Globus pallidus (tissue), 1 donor: ENCODE measurements at regions not wholly inside any gene's neighbourhood (a gene's known extent, or its start where the extent isn't known, plus 50 kb on each side); places are given as distances from the start of the nearest gene placed in this dataset.
"Not testable (repeated sequence)": the region's sequence is repeated elsewhere in the genome, so short reads cannot be mapped to it uniquely, and the experiment has no call there.

Experiments
- DNase-seq: peaks from one replicate; pipeline ENCODE4 v3.0.0-alpha.2; 2015; ENCODE audit warnings: low spot score

DNA sequence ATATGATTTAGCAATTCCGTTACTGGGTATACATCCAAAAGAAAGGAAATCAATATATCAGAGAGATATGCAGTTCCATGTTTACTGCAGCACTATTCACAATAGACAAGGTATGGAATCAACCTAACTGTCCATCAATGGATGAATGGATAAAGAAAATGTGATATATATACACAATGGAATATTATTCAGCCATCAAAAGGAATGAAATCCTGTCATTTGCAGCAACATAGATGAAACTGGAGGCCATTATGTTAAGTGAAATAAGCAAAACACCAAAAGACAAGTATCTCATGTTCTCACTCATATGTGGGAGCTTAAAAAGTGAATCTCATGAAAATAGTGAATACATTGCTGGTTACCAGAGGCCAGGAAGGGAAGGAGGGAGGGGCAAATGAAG is 390.8 kb downstream of the ZFHX3 start:
- no peak for DNase-seq

DNA sequence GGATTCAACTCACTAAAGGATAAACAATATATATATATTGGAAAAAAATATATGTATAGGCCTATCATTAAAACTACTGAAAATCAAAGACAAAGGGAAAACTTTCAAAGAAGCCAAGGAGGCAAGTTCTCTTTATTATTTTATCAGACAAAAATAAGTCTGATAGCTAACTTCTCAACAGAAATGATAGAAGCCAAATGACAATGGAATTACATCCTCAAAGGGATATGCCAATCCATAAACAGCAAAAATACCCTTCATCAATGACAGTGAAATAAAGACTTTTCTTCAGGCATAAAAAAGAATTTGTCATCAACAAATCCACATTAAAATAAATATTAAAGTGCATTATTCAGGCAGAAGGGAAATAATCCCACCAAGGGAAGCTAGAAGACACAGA is 393.4 kb downstream of the ZFHX3 start:
- DNase-seq, result no peak

DNA sequence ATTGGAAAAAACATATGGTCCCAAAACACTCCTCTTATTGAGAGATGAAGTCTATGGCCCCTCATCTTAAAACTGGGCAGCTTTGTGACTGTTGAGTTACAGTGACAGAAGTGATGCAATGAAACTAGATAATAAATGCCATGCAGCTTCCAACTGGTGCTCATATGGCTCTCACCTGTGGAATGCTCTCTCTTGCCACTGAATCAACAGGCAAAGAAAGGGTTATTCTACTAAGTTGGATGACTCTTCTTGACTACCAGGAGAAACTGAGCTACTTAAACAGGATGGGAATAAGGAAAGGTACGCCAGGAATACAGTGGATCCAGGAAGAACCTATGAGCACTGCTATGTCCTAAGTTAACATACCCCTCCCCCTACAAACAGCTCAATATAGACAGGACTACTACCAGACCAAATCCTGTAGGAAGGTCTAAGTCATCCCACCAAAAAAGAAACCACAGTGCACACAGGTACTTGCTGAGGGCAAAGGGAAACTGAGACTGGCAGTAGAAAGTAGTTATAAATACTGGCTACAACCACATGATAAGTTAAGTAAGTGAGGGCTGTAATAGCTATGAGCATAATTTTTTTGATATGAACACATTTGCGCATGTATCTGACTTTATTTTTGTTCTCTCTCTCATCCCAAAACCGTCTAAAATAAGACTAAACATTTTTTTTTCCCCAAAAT is 398.5 kb downstream of the ZFHX3 start:
- no peak for DNase-seq

DNA sequence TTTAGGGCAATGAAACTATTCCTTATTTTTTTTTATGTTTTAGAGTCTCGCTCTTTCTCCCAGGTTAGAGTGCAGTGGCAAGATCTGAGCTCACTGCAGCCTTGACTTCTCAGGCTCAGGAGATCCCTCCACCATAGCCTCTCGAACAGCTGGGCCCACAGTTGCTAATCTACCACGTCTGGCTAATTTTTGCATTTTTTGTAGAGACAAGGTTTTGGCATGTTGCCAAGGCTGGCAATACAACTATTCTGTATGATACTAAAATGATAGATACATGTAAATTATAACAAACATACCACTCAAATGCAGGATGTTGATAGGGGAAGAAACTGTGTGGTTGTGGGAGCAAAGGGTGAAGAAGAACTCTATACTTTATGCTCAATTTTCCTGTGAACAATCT is 401.3 kb downstream of the ZFHX3 start:
- DNase-seq, result no peak

DNA sequence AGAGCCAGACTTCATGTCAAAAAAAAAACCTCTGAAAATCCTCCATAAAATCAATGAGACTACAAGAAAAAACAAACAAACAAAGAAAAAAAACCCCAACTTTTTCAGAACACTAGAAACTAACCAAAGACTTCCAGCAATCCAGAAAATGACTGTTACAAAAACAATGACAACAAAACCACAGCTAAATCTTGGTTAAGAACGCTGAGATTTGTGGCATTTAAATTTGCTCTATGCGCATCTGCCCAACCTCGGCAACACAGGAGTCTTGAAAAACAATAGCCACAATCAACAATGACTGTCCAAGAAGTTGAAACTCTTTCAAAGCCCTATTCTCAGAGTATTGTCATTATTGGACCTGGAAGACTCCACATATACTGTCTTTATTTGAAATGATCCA is 402.4 kb downstream of the ZFHX3 start:
- no peak for DNase-seq

DNA sequence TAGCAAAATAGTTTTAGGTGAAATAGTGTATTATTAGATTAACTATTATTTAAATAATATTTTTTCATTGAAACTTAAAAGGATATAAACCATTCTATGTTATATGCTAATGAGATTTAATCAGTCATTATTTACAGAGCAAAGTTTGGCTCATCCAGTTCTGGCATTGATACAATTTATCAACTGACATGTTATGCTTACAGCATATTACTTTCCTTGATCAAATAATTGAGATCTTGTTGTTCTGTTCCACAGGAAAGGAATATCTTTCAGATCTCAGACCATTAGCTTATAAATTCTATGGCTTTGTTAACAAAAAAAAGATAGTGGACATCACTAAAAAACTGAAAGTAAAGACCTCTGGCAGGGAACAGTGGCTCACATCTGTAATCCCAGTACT is 403.0 kb downstream of the ZFHX3 start:
- DNase-seq, result no peak

DNA sequence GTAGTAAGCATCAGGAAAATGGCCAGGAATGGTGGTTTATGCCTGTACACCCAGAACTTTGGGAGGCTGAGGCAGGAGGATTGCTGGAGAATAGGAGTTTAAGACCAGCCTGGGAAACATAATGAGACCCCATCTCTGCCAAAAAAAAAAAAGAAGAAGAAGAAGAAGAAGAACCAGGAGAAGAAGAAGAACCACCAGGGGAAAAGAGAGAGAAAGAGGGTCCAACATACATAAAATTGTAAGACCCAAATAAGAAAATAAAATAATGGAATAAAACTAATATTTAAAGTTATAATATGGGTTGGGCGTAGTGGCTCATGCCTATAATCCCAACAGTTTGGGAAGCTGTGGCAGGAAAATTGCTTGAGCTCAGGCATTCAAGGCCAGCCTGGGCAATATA is 408.4 kb downstream of the ZFHX3 start:
- DNase-seq, result no peak

DNA sequence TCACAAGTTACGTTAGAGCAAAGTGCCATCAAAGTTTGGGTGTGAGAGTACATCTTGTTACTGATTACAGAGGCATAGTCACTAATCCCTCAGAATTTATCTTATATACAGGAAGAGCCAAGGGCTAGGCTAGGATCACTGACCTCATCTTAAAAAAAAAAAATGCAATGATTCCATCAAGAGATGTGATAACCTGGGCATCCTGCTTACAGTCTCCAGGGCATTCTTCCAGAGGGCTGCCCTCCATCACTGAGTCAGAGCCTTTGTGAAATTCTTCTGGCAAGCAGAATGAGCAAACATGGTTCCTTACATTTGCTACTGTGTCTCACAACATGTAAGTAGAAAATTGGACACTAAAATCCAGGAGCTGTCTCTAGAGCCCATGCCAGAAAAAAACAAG is 410.6 kb downstream of the ZFHX3 start:
- DNase-seq, result no peak

DNA sequence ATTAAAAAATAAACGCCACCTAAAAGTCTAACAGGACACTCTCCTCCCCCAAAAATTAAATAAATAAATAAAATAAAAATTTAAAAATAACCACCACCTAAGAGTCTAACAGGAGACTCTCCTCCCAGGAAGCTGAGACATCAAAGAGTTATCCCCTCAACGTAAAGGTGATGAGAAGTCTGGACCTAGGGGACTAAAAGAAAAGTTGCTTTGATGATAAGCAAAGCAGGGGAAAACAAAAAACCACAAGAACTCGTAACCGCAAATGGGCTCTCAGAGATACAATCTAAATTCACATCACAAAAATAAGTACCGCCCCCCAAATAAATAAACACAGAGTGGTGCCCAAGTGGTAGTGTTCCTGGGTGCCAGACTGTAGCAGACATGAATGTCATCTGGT is 412.2 kb downstream of the ZFHX3 start:
- DNase-seq, result no peak

DNA sequence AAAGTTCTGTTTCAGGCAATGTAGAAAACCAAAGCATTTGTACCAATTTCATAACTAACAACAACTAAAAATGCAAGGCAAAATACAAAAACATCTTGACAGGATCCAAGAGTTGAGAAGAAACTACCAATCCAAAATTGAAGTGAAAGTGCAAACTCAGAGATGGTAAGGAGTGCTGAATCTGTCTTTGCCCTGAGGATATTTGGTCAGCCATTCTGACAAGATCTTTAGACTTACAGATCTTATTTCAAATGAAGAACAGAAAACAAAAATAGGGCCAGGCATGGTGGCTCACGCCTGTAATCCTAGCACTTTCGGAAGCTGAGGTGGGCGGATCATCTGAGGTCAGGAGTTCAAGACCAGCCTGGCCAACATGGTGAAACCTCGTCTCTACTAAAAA is 412.8 kb downstream of the ZFHX3 start:
- no peak for DNase-seq

DNA sequence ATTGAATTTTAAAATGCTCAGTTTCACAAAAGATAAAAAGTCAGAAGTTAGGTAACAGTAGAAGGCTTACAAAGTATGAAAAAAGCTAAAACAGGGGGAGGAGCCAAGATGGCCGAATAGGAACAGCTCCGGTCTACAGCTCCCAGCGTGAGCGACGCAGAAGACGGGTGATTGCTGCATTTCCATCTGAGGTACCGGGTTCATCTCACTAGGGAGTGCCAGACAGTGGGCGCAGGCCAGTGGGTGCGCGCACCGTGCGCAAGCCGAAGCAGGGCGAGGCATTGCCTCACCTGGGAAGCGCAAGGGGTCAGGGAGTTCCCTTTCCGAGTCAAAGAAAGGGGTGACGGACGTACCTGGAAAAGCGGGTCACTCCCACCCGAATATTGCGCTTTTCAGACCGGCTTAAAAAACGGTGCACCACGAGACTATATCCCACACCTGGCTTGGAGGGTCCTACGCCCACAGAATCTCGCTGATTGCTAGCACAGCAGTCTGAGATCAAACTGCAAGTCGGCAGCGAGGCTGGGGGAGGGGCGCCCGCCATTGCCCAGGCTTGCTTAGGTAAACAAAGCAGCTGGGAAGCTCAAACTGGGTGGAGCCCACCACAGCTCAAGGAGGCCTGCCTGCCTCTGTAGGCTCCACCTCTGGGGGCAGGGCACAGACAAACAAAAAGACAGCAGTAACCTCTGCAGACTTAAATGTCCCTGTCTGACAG is 420.6 kb downstream of the ZFHX3 start:
- DNase-seq, result not testable (repeated sequence)

DNA sequence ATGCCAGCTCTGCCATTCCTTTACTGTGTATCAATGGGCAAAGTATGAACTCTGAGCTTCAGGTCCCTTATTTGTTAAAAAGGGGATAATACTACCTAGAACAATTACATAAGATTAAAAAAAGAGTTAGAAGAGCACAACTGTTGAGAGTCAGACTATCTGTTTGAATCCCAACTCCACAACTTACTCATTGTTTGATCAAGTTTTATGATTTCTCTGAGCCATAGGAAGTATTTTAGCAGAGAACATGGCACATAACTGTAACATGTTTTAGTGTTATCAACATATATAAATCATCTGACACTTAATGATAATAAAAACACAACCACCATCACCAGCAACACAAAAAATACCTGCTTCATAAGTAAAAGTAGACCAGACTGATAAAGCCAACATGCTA is 421.3 kb downstream of the ZFHX3 start:
- DNase-seq, result no peak

DNA sequence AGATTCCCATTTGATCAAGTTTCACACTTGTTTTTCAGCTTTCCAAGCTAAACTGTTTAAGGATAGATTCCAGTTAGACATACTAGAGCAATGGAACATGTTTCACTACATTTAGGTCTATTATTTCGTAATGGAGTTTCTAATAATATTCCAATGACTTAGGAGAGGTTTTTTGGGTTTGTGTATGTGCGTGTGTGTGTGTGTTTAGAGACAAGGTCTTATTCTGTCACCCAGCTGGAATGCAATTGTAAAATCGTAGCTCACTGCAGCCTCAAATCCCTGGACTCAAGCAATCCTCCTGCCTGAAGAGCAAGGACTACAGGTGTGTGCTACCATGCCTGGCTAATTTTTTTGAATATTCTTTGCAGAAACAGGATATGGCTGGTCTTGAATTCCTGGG is 426.3 kb downstream of the ZFHX3 start:
- no peak for DNase-seq

DNA sequence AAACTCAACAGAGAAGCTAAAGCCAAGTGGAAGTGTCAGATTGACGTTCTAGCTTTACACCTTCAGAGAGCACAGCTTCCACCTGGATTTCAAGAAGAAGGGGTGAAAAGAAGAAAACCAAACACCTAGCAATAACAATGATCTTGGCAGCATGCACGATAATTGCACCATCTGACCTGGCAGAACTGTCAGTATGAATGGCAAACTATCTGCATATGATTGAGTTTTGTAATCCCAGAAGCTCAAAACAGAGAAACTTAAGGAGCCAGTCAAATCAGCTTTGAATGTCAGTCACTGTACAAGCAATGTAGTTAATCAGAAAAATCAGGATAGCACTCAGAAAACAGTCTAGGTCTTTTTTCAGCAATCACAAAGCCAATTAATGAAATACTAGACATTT is 427.1 kb downstream of the ZFHX3 start:
- no peak for DNase-seq

DNA sequence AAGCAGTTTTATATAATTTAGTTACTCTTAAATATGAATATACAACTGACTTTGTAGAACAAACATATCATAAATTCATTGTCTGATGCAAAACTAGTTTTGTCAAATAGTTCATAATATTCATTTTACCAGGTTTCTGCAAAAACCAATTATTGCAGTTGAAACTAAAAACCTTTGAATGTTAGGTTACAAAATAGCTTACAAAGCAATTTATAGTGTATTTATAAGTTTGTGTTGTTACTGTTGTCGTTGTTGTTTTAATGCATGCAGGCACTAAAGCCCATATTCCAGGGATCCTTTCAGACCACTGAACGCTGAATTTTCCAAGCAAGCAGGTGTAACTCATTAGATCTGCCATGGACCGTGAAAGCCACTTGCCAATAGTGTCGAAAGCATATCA is 427.6 kb downstream of the ZFHX3 start:
- DNase-seq, result no peak

DNA sequence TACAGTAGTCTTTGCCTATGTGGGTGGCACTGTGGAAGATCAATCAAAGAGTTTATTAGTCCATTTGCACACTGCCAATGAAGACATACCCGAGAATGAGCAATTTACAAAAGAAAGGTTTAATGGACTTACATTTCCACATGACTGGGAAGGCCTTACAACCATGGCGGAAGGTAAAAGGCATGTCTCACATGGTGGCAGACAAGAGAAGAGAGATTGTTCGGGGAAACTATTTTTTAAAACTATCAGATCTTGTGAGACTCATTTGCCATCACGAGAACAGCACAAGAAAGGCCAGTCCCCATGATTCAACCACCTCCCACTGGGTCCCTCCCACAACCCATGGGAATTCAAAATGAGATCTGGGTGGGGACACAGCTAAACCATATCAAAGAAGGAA is 432.1 kb downstream of the ZFHX3 start:
- DNase-seq, result no peak

DNA sequence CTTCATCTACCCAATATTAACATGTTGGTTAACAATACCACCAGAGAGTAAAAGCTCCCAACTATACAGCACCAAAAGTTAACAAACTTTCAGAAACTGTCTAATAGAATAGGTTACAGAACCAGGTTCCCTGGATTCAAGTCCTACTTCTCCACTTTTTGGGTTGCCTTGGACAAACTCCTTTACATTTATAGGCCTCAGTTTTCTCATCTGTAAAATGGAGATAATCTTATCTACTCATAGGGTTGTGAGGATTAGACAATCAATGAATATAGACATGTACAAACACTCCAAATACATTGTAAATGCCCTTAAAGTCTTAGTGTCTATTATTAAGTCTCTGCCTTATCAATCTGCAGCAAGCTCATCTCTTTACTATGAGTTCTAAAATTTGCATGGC is 435.2 kb downstream of the ZFHX3 start:
- no peak for DNase-seq

DNA sequence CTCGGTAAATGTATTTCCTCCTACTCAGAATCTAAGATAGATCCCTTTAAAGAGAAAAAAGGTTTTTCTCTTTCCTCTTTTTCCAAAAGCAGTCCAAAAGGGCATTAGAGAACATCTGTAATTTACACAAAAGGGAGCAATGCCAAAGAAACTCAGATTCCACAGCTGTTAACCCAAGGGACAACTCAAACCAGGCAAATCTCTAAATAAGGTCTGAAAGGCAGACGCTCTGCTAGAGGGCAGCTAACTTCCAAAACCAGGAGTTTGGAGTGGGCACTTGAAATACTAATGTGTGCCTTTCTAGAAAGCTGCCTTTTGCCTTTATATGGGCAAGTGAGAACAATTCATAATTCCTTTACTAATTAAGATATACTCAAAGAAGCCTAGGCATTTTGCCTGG is 435.7 kb downstream of the ZFHX3 start:
- DNase-seq, result no peak

DNA sequence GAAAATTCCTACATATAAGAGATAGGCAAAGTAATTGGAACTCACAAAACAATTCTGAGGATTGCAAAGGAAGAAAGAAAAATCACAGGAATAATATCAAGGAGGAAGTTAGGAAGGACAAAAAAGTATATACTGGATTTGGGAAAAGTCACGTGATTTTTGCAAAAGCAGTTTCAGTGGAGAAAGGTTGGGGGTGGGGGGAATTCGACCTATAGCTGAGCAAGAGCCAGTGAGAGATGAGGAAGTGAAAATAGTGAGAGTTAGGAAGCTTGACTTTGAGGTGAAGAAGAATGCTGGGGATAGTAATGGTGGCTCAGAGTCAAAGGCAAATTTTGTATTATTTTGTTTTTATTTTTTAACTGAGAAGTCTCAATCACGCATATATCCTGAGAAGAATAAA is 438.0 kb upstream of the PMFBP1 start:
- no peak for DNase-seq

DNA sequence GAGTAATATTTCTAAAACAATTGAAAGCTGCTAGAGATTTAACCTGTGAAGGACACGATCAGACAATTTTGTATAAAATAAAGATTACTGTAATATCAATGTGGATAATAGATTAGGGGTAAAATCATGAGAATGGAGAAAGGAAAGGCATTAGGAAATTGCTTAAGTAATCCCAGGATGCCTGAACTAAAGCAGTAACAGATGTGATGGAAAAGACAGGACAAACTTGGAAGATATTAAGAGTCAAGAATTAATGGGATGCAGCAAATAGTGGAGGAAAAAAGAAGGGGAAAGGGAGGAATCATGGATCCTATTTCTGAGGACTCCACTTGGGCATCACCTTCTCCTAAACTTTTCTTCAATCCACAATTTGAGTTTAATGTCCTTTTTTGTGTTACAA is 437.1 kb upstream of the PMFBP1 start:
- no peak for DNase-seq

DNA sequence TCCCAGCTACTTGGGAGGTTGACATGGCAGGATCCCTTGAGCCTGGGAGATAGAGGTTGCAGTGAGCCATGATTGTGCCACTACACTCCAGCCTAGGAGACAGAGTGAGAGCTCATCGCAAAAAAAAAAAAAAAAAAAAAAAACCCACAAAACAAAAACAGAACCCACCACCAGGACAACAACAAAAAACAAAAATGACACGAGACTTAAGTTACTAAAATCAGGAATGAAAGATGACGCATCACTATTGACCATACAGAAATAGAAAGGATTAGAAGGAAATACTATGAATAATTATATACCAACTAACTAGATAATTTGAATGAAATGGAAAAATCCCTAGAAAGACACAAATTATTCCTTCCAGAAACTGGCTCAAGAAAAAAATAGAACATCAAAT is 432.4 kb upstream of the PMFBP1 start:
- DNase-seq, result no peak

DNA sequence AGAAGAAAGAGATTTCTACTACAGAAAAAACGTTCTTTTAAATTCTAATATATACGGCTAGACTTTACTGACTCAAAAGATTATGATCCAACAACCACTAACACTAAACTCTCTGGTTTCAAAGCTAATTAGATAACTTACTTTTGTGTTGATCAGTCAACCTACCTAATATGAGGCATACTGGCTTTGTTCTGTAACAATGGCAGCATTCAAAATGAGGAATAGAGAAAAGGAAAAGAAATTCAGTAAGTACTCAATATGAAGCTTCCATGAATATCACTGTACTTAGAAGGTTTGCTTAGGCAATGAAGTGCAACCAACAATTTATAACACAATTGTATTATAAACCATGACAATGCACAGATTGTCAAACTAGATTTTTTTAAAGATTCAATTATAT is 430.5 kb upstream of the PMFBP1 start:
- no peak for DNase-seq

DNA sequence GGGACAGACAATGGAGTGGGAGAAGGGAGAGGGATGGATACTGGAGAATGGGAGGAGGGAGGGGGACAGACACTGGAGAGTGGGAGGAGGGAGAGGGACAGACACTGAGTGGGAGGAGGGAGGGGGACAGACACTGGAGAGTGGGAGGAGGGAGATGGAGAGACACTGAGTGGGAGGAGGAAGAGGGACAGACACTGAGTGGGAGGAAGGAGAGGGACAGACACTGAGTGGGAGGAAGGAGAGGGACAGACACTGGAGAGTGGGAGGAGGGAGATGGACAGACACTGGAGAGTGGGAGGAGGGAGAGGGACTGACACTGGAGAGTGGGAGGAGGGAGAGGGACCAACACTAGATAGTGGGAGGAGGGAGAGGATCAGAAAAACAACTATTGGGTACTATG is 426.7 kb upstream of the PMFBP1 start:
- DNase-seq, result no peak

DNA sequence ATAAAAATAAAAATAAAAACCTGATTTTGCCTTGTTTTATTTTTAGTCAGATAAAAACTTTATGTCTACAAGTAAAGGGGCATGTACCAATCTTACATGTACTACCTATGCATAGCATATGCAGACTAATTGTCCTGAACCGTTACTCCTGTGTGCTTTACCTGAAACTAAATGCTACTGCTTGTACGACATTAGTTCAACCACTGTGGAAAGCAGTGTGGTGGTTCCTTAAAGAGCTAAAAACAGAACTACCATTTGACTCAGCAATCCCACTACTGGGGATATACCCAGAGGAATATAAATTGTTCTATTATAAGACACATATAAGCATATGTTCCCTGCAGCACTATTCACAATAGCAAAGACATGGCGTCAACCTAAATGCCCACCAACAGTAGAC is 426.0 kb upstream of the PMFBP1 start:
- no peak for DNase-seq
